ENCODE measurements at regions not wholly inside any gene's neighbourhood (a gene's known extent, or its start where the extent isn't known, plus 50 kb on each side); places are given as distances from the start of the nearest gene placed in this dataset.

GRCh38 chr21:24939291-24939690 is 668.0 kb downstream of the MRPL39 start:
- in situ Hi-C loops (cut with HindIII; ENCODE audit: low pct_unique_long_range_greater_than_20kb, low sequenced_read_pairs) = no loop called here
- DNase-seq (ENCODE audit: low read depth) = no peak

- in situ Hi-C loops (cut with HindIII; ENCODE audit: low pct_unique_long_range_greater_than_20kb, low sequenced_read_pairs) = no loop called here
- no peak for DNase-seq (ENCODE audit: low read depth)
Observed at GRCh38 chr21:24938573-24938972, 668.7 kb downstream of the MRPL39 start.

GRCh38 chr21:24935991-24936390 is 671.3 kb downstream of the MRPL39 start:
- DNase-seq (ENCODE audit: low read depth) = no peak
- in situ Hi-C loops (cut with HindIII; ENCODE audit: low pct_unique_long_range_greater_than_20kb, low sequenced_read_pairs) = no loop called here

GRCh38 chr21:24910591-24910990 is 696.7 kb downstream of the MRPL39 start:
- in situ Hi-C loops (cut with HindIII; ENCODE audit: low pct_unique_long_range_greater_than_20kb, low sequenced_read_pairs) = no loop called here
- no peak for DNase-seq (ENCODE audit: low read depth)

- in situ Hi-C loops (cut with HindIII; ENCODE audit: low pct_unique_long_range_greater_than_20kb, low sequenced_read_pairs) = no loop called here
- DNase-seq (ENCODE audit: low read depth) = no peak
Observed at GRCh38 chr21:24903994-24904635, 703.2 kb downstream of the MRPL39 start.

GRCh38 chr21:24899138-24899537 is 708.1 kb downstream of the MRPL39 start:
- DNase-seq (ENCODE audit: low read depth) = no peak
- in situ Hi-C loops (cut with HindIII; ENCODE audit: low pct_unique_long_range_greater_than_20kb, low sequenced_read_pairs) = no loop called here

- no peak for DNase-seq (ENCODE audit: low read depth)
- in situ Hi-C loops (cut with HindIII; ENCODE audit: low pct_unique_long_range_greater_than_20kb, low sequenced_read_pairs) = no loop called here
Observed at GRCh38 chr21:24897883-24898282, 709.4 kb downstream of the MRPL39 start.

- DNase-seq (ENCODE audit: low read depth) = no peak
- in situ Hi-C loops (cut with HindIII; ENCODE audit: low pct_unique_long_range_greater_than_20kb, low sequenced_read_pairs) = no loop called here
Observed at GRCh38 chr21:24896735-24897124, 710.6 kb downstream of the MRPL39 start.

GRCh38 chr21:24895885-24896734 is 711.2 kb downstream of the MRPL39 start:
- DNase-seq (ENCODE audit: low read depth) = peak; percentile 14
- in situ Hi-C loops (cut with HindIII; ENCODE audit: low pct_unique_long_range_greater_than_20kb, low sequenced_read_pairs) = no loop called here

- in situ Hi-C loops (cut with HindIII; ENCODE audit: low pct_unique_long_range_greater_than_20kb, low sequenced_read_pairs) = no loop called here
Observed at GRCh38 chr21:24894324-24894723, 713.0 kb downstream of the MRPL39 start.

GRCh38 chr21:24890021-24890420 is 717.3 kb downstream of the MRPL39 start:
- no peak for DNase-seq (ENCODE audit: low read depth)
- in situ Hi-C loops (cut with HindIII; ENCODE audit: low pct_unique_long_range_greater_than_20kb, low sequenced_read_pairs) = no loop called here

More at GRCh38 chr21:24894324-24894723, 713.0 kb downstream of the MRPL39 start:
- DNase-seq (ENCODE audit: low read depth) = no peak

- in situ Hi-C loops (cut with HindIII; ENCODE audit: low pct_unique_long_range_greater_than_20kb, low sequenced_read_pairs) = no loop called here
- no peak for DNase-seq (ENCODE audit: low read depth)
Observed at GRCh38 chr21:24881506-24881905, 725.8 kb downstream of the MRPL39 start.

- in situ Hi-C loops (cut with HindIII; ENCODE audit: low pct_unique_long_range_greater_than_20kb, low sequenced_read_pairs) = no loop called here
- DNase-seq (ENCODE audit: low read depth) = no peak
Observed at GRCh38 chr21:24870633-24871032, 736.6 kb downstream of the MRPL39 start.

- in situ Hi-C loops (cut with HindIII; ENCODE audit: low pct_unique_long_range_greater_than_20kb, low sequenced_read_pairs) = no loop called here
- no peak for DNase-seq (ENCODE audit: low read depth)
Observed at GRCh38 chr21:24869862-24870261, 737.4 kb downstream of the MRPL39 start.

GRCh38 chr21:24868117-24868516 is 739.2 kb downstream of the MRPL39 start:
- in situ Hi-C loops (cut with HindIII; ENCODE audit: low pct_unique_long_range_greater_than_20kb, low sequenced_read_pairs) = no loop called here
- no peak for DNase-seq (ENCODE audit: low read depth)

- in situ Hi-C loops (cut with HindIII; ENCODE audit: low pct_unique_long_range_greater_than_20kb, low sequenced_read_pairs) = no loop called here
- no peak for DNase-seq (ENCODE audit: low read depth)
Observed at GRCh38 chr21:24861471-24861870, 745.8 kb downstream of the MRPL39 start.

GRCh38 chr21:24856326-24856725 is 751.0 kb downstream of the MRPL39 start:
- no peak for DNase-seq (ENCODE audit: low read depth)
- in situ Hi-C loops (cut with HindIII; ENCODE audit: low pct_unique_long_range_greater_than_20kb, low sequenced_read_pairs) = no loop called here

- DNase-seq (ENCODE audit: low read depth) = no peak
- in situ Hi-C loops (cut with HindIII; ENCODE audit: low pct_unique_long_range_greater_than_20kb, low sequenced_read_pairs) = no loop called here
Observed at GRCh38 chr21:24852610-24853195, 754.6 kb downstream of the MRPL39 start.

- DNase-seq (ENCODE audit: low read depth) = no peak
- in situ Hi-C loops (cut with HindIII; ENCODE audit: low pct_unique_long_range_greater_than_20kb, low sequenced_read_pairs) = no loop called here
Observed at GRCh38 chr21:24850121-24850520, 757.2 kb downstream of the MRPL39 start.
